ENCODE measurements at regions not wholly inside any gene's neighbourhood (a gene's known extent, or its start where the extent isn't known, plus 50 kb on each side); places are given as distances from the start of the nearest gene placed in this dataset.
"Not testable (repeated sequence)": the region's sequence is repeated elsewhere in the genome, so short reads cannot be mapped to it uniquely, and the experiment has no call there.

DNA sequence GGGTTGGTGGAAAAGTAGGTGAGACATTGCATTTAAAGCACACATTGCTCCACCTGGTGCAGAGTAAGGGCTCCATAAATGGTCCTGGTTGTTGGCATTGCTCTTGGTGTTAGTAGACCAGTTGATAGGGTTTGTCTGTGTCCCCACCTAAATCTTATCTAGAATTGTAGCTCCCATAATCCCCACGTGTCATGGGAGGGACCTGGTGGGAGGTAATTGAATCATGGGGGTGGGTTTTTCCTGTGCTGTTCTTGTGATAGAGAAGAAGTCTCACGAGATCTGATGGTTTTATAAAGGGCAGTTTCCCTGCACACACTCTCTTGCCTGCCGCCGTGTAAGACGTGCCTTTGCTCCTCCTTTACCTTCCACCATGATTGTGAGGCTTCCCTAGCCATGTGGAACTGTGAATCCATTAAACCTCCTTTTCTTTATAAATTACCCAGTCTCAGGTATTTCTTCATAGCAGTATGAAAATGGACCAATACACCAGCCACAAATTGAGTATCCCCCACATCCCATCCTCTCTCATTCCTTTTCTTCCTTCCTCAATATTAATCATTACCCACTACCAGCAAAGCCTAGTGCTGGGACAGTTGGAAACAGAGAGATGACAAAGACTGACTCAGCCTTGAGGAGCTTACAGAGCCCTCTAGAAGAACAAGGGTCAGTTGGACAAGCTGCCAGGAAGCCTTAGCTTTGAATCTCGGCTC, 285.9 kb upstream of the CRY1 start:
- TF ChIP-seq, protein P1, sequence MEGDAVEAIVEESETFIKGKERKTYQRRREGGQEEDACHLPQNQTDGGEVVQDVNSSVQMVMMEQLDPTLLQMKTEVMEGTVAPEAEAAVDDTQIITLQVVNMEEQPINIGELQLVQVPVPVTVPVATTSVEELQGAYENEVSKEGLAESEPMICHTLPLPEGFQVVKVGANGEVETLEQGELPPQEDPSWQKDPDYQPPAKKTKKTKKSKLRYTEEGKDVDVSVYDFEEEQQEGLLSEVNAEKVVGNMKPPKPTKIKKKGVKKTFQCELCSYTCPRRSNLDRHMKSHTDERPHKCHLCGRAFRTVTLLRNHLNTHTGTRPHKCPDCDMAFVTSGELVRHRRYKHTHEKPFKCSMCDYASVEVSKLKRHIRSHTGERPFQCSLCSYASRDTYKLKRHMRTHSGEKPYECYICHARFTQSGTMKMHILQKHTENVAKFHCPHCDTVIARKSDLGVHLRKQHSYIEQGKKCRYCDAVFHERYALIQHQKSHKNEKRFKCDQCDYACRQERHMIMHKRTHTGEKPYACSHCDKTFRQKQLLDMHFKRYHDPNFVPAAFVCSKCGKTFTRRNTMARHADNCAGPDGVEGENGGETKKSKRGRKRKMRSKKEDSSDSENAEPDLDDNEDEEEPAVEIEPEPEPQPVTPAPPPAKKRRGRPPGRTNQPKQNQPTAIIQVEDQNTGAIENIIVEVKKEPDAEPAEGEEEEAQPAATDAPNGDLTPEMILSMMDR (IDR thresholded peaks at IDR 0.05 in 4 of 5, conservative IDR thresholded peaks at IDR 0.05 in 1 of 5), result not testable (repeated sequence)
- not testable (repeated sequence) for TF ChIP-seq POLR2A (IDR thresholded peaks at IDR 0.05)

Data from gastrocnemius medialis (tissue), 4 donors.